Anterior cingulate cortex (tissue), 58 donors: ENCODE measurements at regions not wholly inside any gene's neighbourhood (a gene's known extent, or its start where the extent isn't known, plus 50 kb on each side); places are given as distances from the start of the nearest gene placed in this dataset.
"Not testable (repeated sequence)": the region's sequence is repeated elsewhere in the genome, so short reads cannot be mapped to it uniquely, and the experiment has no call there.

Experiments
- DNase-seq, 58 donors: peaks; one replicate each; lab custom pipeline; 2025; lab: John Stamatoyannopoulos, UW

DNA sequence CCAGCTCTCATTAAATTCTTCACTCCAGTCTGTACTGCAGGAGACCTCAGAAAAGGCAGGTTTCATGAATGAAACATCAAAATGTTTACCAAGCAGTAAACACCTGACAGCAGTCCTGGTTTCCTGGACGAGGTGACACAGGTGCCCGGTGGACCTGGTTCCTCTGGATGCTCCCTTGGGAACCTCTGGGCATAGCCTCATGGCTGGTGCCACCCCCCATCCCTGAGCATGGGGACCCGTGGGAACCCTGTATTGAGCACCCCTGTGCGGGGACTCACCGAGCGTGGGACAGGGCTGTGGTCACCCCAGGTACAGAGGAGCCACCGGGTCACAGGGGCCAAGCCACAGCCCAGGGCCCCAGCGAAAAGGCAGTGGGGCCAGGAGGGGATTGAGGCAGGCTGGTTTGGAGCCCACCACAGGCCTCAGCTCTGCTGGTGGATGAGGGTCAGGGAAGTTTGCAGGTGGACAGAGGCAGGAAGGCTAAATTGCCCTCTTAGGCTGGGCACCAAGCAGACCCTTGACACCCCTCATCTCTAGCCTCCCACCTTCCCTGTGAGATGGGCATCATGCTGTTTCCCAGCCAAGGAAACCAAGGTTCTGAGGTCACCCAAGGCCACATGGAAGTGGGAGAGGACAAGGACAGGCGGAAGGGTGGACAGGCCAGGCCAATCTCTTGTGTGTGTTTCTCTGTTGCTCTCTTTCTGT lies 158.4 kb downstream of the PTPRU start:
- no peak for DNase-seq

DNA sequence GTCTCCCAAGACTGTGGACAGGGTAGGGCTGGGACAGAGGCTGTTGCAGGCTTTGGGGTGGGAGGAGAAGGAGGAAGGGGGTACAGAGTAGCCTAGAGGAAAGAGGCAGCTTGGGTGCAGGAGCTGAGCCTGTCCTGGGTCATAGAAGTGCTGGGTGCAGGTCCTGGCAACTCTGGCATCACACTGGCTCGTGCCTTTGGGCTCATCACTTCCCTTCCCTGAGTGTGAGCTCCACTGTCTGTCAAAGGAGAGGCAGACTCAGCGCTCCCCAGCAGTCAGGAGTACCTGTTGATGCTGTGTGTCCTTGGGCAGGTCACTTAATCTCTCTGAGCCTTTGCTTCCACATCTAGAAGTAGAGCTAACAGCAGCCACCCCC lies 157.1 kb downstream of the PTPRU start:
- DNase-seq, result no peak

DNA sequence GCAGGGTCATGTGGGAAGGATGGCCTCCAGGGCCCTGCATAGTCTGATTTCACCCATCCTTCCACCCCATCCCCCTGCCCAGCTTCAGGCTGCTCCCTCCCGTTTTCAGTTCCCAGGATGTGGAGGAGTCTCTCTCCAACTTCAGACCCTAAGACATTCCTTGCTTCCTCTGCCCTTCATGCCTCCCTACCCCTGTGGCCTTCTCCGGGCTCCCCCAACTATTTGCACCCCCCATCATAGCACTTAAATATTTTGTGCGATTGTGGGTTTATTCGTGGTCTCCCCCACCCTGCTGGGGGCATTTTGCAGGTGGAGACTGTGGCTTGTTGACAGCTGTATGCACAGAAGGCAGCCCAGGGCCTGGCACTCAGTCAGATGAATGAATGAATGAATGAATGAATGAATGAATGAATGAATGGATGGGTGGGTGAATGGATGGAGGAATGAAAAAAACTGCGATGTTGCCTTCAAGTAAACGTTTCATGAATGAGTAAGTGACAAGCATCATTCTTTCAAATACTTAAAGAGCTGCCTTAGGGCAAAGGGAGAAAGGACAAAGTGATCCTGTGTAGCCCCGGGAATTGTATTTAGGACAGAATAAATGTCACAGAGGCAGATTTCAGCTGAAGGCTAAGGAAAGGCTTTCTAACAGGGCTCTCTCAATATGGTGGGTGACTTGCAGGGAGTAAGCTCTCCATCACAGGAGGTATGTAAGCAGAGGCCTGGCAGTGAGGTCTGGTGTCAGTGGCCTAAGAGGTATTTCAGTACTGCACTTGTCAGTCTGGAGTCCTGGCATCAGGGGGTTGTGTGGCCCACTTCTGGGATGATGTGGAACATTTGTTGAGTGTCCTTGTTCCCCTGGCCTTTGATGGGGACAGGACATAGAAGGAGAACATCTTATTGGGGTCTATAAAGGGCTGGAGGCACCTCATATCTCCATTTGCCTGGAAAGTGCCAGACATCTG lies 156.4 kb downstream of the PTPRU start:
- DNase-seq, result no peak

DNA sequence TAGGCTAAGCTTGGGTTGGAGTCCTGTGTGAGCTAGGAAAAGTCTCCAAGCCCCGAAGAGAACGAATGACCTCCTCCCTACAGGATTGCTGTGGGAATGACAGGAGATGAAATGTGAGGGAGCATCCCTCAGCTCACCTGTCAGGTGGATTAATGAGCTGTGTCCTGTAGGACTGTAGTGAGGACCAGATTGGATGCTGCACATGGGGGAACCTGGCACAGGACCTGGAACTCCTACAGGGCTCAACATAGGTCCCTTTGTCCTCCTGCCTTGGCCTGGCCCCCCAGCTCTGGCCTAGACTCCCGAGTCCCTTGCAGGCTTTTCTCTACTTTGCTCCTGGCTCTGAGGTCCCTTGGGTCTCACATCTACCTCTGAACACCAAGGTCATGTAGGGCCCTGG lies 155.7 kb downstream of the PTPRU start:
- DNase-seq, result no peak

DNA sequence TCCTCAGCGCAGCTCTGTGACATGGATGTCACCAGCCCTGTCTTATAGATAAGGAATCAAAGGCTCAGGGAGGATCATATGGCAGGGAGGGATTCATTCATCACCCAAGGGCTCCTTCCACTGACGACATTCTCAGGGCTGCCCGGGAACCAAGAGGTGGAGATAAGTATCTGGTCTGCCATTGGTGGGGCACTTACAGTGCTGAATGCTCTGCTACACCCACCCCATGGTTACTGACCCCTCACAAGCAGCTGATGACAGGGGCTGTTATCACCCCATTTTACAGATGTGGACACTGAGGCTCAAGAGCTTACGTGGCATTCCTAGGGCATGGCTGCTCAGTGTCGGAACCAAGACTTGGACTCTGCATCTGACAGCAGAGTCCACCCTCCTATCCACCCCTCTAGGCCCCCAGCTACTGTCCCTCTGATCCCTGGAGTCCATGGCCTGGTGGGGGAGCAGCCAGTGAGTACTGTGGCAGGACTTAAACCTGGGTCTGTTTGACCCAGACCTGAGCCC lies 155.1 kb downstream of the PTPRU start:
- DNase-seq, result no peak

DNA sequence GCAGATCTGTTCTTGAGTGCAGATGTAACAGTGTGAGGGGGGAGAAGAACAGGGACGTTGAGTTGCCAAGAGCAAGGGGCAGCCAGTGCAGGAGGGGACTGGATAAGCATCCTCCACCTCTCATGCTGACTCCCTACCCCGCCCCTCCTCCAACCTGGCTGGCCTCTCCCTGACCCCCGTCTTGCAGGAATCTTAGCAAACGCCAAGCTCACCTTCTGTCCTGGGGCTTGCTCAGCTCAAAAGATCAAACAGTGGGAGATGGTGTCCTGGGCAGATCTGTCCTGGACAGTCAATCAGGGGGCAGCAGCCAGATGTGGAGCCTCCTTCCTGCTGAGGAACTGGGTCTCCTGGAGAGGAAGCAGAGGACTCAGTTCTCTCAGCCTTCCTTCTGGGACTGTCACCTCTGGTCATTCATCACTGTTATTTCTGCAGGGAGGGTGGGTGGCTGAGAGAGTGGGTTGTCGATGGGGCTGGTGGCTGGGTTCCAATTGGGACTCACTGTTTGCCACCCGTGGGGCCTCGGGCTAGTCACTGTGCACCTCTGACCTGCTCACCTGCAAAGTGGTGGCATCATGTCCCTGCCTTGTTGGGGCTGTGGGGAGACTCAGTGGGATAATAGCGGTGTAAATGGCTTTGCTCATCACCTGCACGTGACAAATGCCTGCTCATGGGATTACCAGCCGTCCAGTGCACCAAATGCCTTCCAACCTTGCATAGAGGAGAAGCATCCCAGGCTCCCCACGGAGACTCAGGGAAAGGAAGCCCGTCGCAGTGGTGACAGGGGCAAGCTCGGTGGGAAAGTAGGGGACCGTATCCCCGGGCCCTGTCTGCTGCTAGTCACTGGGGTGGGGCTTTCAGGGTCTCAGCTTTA lies 154.4 kb downstream of the PTPRU start:
- DNase-seq, result no peak

DNA sequence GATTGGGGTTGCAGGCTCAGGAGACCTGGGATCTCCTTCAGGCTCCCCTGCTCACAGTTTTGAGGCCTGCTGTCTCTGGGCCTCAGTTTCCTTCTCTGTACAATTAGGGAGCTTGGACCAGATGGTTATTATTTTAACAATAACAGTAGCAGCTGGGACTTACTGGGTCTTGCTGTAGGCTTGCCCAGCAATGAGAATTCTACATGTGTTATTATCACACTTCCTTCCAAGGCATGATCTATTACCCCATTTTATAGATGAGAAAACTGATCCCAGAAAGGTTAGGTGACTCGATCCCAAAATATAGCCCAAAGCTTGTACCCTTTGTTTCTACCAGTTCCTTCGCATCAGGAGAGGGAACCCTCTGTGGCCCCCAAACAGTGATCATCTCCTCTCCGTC lies 153.8 kb downstream of the PTPRU start:
- no peak for DNase-seq

DNA sequence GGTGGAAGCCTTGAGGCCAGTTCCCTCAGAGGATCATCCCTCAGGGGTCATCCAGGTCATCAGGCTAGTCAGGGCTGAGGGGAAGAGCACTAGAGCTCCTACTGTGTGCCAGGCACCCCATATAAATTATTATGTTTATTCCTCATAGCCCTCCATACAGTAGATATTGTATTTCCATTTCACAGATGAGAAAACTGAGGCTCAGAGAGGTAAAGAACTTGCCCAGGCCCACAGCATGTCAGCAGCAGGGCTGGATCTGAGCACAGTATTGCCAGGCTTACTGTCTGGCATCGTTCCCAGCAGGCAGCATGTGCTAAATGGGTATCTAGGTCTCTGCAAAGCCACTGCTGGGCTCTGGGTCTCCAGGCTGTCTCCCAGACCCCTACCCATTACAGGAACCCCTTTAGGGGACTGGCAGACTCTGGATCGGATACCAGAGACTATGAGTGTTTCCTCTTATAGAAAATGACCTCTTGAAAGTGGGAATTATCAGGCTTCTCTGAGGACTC lies 153.3 kb downstream of the PTPRU start:
- no peak for DNase-seq

DNA sequence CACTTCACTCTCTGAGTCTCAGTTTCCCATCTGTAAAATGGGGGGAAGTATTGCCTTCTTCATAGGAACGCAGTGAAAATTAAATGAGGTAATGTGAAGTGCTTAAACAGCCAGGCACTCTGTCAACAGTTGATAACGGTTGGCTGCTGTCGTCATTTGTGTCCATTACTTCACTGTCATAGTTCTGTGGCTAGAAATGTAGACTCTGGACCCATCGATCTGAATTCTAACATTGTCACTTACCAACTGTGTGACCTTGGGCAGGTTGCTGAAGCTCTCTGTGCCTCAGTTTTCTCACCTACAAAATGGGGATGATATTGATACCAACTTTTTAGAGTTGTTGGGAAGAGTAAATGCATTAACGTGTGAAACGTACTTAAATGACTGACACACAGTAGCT lies 152.6 kb downstream of the PTPRU start:
- DNase-seq, result no peak

DNA sequence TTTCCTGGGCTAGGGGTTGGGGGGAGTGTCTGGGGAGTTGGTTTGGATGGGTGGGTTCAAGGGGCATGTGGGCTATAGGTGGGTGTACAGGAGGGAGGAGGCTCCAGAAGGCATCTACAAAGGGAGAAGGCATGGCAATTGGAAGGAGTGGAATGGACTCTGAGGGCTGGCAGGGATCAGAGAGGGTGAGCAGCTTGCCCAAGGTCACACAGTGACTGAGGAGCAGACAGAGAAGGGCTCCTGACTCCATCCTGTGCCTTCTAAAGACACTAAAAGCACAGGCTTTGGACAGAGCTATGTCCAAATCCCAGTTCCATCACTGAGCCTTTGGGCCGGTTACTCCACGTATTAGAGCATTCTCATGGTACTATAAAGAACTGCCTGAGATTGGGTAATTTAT lies 151.8 kb downstream of the PTPRU start:
- DNase-seq, result no peak

DNA sequence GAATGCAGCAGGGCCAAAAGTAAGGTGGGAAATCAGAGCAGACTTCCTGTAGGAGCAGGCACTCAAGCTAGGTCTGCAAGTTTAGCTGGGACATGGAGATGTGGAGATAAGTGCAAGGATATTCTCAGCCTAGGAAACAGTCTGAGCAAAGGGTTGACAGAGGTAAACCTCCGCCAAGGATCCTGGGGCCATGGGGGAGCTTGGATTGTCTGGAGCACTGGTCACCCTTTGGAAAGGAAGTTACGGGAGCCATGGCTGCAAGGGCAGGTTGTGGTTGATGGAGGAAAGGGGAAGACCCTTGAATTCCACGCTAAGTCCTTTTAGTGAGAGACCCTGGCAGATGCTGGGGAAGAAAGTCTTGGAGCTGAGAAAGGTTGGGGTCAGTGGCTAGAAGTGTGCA lies 150.9 kb downstream of the PTPRU start:
- DNase-seq, result no peak

DNA sequence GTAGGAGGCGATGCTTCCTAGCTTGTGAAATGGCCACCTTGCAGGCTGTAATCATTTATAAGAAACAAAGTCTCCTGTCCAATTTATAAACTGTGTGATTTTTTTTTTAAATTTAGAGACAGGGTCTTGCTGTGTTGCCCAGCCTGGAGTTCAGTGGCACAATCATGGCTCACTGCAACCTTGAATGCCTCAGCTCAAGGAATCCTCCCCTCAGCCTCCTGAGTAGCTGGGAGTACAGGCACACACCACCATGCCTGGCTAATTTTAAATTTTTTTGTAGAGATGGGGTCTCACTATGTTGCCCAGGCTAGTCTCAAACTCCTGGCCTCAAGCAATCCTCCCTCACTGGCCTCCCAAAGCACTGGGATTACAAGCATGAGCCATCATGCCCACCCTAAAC lies 150.1 kb downstream of the PTPRU start:
- DNase-seq, result not testable (repeated sequence)

DNA sequence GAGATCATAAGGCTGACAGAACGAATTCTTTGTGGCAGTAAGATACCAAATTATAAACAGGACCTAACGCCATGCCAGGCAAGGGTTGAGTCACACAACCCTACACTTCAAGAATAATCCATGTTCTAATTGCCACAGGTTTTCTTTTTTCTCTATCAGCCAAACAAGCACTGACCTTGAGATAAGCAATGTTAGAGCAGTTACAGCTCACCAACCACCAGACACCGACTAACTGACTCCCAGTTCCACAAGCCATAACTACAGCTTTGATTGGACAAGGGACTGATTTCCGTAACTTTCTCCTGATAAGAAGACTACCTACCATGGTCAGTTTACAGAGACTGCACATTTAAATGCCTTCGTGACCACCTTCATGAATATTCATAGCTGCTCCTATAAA lies 149.6 kb downstream of the PTPRU start:
- no peak for DNase-seq

DNA sequence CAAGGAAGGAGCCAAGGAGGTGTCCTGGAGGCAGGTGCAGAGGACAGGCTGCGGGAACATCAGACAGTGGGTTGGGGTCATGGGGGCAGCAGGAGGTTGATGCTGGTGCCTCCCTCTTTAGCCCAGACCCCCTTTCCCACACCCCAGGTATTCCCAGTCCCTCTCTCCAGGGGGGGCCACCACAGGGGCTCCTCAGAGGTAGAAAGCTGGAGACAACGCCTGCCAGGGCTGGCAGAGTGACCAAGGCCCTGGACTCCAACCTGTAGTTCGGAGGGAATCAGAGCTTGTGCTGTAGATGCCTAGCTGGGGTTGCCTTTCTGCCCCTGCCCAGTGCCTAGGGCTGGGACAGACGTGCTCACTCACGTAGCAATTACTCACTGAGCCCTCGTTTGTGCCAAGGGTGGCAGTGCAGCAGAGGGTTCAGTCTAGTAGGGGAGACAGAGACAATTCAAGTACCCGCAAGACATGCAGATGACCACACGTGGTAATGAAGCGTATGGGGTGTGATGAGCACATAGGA lies 148.2 kb downstream of the PTPRU start:
- DNase-seq, result no peak

DNA sequence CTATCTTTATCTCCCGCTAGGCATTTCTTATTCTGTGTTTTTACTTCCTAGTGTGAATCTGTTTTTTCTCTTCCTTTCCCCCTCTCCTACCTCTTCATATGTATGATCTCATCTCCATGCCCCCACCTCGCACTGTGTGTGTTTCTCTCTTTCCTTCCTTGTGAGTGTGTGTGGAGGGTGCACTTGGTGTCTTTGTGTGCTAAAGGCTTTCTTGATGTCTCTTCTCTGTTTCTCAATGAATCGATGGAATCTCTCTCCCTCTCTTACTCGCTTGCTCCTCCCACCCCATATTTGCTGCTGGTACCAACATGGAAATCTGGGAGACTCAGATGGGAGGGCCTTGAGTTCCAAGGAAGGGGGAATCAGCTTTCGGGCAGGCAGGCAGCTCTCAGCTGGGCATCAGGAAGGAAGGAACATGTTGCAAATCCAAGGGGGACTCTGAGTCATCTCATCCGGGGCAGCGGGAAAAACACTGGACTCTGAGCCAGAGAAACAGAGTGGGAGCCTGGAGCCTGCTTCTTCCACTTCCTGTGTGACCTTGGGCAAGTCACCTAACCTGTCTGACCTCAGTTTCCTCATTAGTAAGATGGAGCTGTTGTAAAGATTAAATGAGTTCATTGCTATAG lies 147.5 kb downstream of the PTPRU start:
- peak in 2 of 58 donors; percentile 9 to 14 for DNase-seq

DNA sequence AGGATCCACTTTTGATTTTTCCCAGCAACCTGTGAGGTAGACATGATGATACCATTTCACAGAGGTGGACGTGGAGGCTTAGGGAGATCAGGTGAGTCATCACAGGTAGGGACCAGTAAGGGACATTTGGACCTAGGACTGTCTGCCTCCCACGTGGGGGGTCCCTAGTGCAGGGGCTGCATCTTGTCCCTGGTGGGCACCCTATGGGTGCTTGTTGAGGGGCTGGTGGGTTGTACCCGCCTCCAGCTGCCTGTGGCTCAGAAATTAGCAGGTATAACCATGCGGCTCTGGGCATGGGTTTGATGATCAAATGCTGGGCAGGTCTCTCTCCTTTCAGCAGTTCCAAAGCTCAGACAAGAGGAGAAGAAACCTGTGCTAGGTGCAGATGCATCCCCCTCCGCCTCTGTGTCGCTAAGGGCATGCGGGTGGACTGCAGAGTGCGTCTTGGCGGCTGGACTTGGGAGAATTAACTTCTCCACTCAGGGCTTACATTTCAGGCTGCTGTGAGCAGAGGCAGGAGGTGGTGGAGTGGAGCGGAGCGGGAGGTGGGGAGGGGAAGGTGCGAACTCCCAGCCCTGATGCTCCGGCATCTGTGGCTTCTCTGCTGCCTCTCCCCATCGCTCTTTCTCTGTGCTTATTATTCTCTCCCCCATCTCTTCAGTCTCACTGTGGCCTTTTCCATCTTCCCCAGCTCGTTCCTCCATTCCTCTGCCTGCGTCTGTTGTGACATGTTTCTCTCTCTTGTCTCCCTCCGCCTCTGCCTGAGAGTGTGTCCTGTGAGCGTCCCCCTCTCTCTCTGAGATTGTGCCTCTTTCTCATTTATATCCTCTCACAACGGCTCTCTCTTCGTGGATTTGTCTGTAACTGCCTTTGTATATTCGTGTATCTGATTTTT lies 146.8 kb downstream of the PTPRU start:
- DNase-seq, result peak in 1 of 58 donors; percentile 16

DNA sequence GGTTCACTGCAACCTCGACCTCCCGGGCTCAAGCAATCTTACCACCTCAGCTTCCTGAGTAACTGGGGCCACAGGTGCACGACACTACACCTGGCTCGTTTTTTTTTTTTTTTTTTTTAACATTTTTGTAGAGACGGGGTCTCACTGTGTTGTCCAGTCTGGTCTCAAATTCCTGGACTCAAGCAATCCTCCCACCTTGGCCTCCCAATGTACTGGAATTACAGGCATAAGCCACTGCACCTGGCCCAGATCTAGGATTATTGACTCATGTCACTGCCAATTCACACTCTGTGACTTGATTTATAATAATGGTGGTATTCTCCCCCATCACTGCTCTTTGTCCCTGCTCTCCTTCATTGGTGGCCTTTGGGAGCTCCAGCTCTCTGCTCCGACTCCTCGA lies 145.1 kb downstream of the PTPRU start:
- DNase-seq, result no peak

DNA sequence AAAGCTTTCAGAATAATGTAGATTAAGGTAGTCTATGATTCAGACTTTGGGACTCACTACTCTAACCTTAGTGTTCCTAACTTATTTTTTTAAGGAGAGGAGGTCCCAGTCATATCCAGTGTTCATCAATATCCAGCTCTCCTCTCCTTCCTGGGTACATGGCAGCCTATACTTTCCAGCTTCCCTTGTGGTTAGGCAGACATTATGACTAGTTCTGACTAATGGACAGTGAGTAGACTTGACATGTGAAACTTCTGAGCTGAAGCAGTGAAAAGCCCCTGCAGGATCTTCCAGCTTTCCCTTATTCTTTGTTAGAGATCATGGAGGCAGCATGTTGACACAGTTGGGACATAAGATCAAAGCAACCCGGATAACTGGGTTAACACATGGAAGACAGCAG lies 144.2 kb downstream of the PTPRU start:
- DNase-seq, result no peak
